Chondrocyte (in vitro differentiated cells): ENCODE measurements at regions not wholly inside any gene's neighbourhood (a gene's known extent, or its start where the extent isn't known, plus 50 kb on each side); places are given as distances from the start of the nearest gene placed in this dataset.

Experiments
- DNase-seq: peaks from one replicate; pipeline ENCODE4 v3.0.0; 2021; ENCODE audit warnings: mixed read lengths, low spot score
- H3K27ac Mint-ChIP-seq: one replicate; pipeline ENCODE4 v1.8.0; 2021; ENCODE audit warnings: mild to moderate bottlenecking, moderate library complexity, mixed read lengths; ENCODE audit not compliant: unreplicated experiment
- H3K27me3 Mint-ChIP-seq: 2 replicates; pipeline ENCODE4 v1.8.0; 2021; ENCODE audit warnings: low read depth, mixed read lengths
- H3K36me3 Mint-ChIP-seq: 2 replicates; pipeline ENCODE4 v1.8.0; 2021; ENCODE audit warnings: low read depth, mixed read lengths
- H3K4me1 Mint-ChIP-seq: 2 replicates; pipeline ENCODE4 v1.8.0; 2021; ENCODE audit warnings: low read depth, mild to moderate bottlenecking, mixed read lengths
- H3K4me3 Mint-ChIP-seq: one replicate; pipeline ENCODE4 v1.8.0; 2021; ENCODE audit warnings: mild to moderate bottlenecking, moderate library complexity, mixed read lengths; ENCODE audit not compliant: unreplicated experiment
- H3K9me3 Mint-ChIP-seq: 2 replicates; pipeline ENCODE4 v1.8.0; 2021; ENCODE audit warnings: low read depth, mixed read lengths
- CTCF ChIP-seq: fragments of 200-600 bp; sonication (generic); IDR thresholded peaks from 2 replicates; pipeline ENCODE4 v1.5.0; 2021; ENCODE audit warnings: antibody characterized with exemption, mild to moderate bottlenecking, moderate library complexity

DNA sequence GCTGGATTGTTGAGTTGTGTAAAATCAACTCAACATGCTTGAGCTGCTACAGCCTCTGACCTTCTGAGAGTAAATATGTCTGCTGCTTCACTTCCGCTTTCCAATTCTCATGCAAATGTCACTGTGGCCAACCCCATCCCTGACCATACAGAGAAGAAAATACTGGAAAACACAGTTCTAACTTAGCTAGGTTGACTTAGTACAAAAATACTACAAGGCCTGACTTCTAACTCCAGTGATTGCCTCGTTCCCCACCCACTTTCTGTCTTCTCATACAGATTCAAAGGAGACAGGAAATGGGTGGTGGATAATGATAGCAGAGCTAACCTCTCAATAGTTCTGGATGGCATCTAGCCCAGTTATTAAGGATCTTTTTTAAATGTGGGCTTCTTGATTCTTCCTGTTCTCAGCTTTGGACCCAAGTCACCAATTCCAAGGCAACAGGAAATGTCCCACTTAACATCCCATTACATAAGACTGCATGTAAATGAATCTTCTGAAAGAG lies 226.6 kb upstream of the SLC24A2 start:
- Mint-ChIP-seq H3K4me1 (no peaks in the 10 kb centered on the region), H3K4me3 (no peak overlapping the region), H3K27me3 (no peaks in the 10 kb centered on the region), H3K27ac (no peak overlapping the region), H3K36me3 (peaks cover 4% of the 10 kb centered on the region), H3K9me3 (peaks cover 15% of the 10 kb centered on the region)
- no peak for TF ChIP-seq CTCF
- DNase-seq, result no peak

GRCh38 chr9:20014168-20014567 lies 225.3 kb upstream of the SLC24A2 start:
- Mint-ChIP-seq H3K27me3 (no peaks in the 10 kb centered on the region), H3K36me3 (peaks cover 4% of the 10 kb centered on the region), H3K27ac (no peak overlapping the region), H3K4me3 (no peak overlapping the region), H3K9me3 (peaks cover 18% of the 10 kb centered on the region), H3K4me1 (no peaks in the 10 kb centered on the region)
- no peak for DNase-seq
- TF ChIP-seq CTCF, result no peak

DNA sequence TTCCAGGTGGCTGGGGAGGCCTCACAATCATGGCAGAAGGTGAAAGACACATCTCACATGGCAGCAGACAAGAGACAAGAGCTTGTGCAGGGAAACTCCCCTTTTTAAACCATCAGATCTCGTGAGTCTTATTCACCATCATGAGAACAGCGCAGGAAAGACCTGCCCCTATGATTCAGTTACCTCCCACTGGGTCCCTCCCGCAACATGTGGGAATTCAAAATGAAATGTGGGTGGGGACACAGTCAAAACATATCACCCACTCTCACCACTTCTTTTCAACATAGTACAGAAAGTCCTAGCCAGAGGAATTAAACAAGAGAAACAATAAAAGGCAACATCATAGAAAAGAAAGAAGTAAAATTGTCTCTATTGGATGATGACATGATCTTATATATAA lies 223.4 kb upstream of the SLC24A2 start:
- peaks cover 4% of the 10 kb centered on the region for H3K36me3 Mint-ChIP-seq
- DNase-seq, result no peak
- peaks cover 18% of the 10 kb centered on the region for H3K9me3 Mint-ChIP-seq
- no peak overlapping the region for H3K27ac Mint-ChIP-seq
- no peak for TF ChIP-seq CTCF
- no peaks in the 10 kb centered on the region for H3K27me3 Mint-ChIP-seq
- H3K4me3 Mint-ChIP-seq, result no peak overlapping the region
- H3K4me1 Mint-ChIP-seq, result no peaks in the 10 kb centered on the region

DNA sequence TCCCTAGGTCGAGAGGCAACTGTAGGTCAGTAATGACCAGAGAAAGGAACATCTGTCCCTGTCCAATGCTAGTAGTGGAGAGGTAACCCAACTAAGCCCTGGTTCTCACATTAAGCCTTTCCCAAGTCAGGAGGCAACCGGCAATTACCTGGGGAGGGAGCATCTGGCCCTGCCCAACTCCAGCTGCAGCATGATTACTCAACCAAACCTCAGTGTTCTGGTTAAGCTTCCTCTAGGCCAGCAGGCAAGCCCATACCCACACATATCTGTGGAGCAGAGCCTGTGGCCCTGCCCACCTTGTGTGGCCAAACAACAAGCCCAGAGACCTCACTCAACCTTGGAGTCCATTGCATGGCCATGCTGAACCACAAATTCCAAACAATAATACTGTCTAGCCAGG lies 220.8 kb upstream of the SLC24A2 start:
- Mint-ChIP-seq H3K4me3 (no peak overlapping the region), H3K9me3 (peaks cover 18% of the 10 kb centered on the region), H3K27me3 (no peaks in the 10 kb centered on the region), H3K4me1 (no peaks in the 10 kb centered on the region), H3K27ac (no peak overlapping the region), H3K36me3 (peaks cover 4% of the 10 kb centered on the region)
- no peak for DNase-seq
- no peak for TF ChIP-seq CTCF

GRCh38 chr9:20002011-20002410 lies 213.2 kb upstream of the SLC24A2 start:
- no peak for TF ChIP-seq CTCF
- no peaks in the 10 kb centered on the region for H3K9me3 Mint-ChIP-seq
- H3K36me3 Mint-ChIP-seq, result no peaks in the 10 kb centered on the region
- no peak overlapping the region for H3K4me3 Mint-ChIP-seq
- peaks cover 25% of the 10 kb centered on the region for H3K4me1 Mint-ChIP-seq
- no peak overlapping the region for H3K27ac Mint-ChIP-seq
- DNase-seq, result no peak
- H3K27me3 Mint-ChIP-seq, result no peaks in the 10 kb centered on the region
